ENCODE measurements at regions not wholly inside any gene's neighbourhood (a gene's known extent, or its start where the extent isn't known, plus 50 kb on each side); places are given as distances from the start of the nearest gene placed in this dataset.

DNA sequence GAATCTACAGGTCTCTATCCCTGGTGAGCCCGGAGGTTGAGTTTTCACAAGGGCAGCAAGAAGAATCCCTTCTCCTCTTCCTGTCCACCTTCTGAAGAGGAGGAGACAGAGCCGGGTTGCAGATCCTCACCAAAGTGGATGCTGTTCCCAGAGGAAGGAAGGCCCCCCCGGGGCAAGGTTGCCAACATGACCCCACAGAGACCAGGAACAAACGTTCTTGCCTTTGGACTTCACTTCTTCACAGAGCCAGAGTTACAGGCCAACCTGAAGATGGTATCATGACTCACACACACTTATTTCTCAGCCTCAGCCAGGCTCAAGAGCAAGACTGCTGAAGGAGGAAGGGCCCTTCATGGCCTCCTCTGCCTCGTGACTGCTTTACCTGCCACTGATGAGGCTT, 384.3 kb downstream of the CD83 start (continued):
- TF ChIP-seq REST (IDR thresholded peaks at IDR 0.05; ENCODE audit: low read depth): no peak

GRCh38 chr6:14502551-14502950, 385.0 kb downstream of the CD83 start:
- no peak overlapping the region for H3K9ac ChIP-seq (ENCODE audit: low read length)
- ChIA-PET RAD21 (ENCODE audit: low non-redundant PET in 1 of 2, low total read pairs in 2 of 2, uncharacterized antibody in 2 of 2, unreplicated experiment in 2 of 2) (no interaction called here), CTCF (no interaction called here), POLR2A (no interaction called here)
- peaks cover 9 to 28% of the 10 kb centered on the region in 2 experiments for H3K4me1 ChIP-seq (ENCODE audit: control insufficient read depth in 1 of 2, insufficient read depth in 2 of 2, low read length in 2 of 2)
- H3K27ac ChIP-seq (ENCODE audit: low read depth, low read length): no peak overlapping the region
- H4K20me1 ChIP-seq (ENCODE audit: insufficient read depth): no peaks in the 10 kb centered on the region
- no TSS peak for BruUV-seq (replicated peaks)
- H3K4me2 ChIP-seq (ENCODE audit: low read length): peak overlapping the region; percentile 4; the same call in 1 of the 2 replicates
- no peaks in the 10 kb centered on the region for H3K36me3 ChIP-seq (ENCODE audit: control insufficient read depth in 1 of 2, insufficient read depth in 2 of 2, low read length in 2 of 2)
- H3K27me3 ChIP-seq (ENCODE audit: insufficient read depth, low read length): no peaks in the 10 kb centered on the region
- H2AFZ ChIP-seq (ENCODE audit: low read depth, low read length, poor library complexity, severe bottlenecking): no peak overlapping the region
- no peaks in the 10 kb centered on the region for H3K9me2 ChIP-seq (ENCODE audit: insufficient read depth)
- H3K79me2 ChIP-seq (ENCODE audit: insufficient read depth, low read length): no peaks in the 10 kb centered on the region
- no peak for DNase-seq (ENCODE audit: low read depth, low spot score)
- intact Hi-C loops (cut with micrococcal nuclease): no loop called here
- TF ChIP-seq CBX3 (IDR thresholded peaks at IDR 0.05; ENCODE audit: low read depth): 0 out of 2 replicates have a peak, but pooled peaks have one; percentile 14
- TF ChIP-seq ZFX (IDR thresholded peaks at IDR 0.05): no peak
- TF ChIP-seq SP1 (IDR thresholded peaks at IDR 0.05; ENCODE audit: low read depth): no peak
- TF ChIP-seq ZNF274 (IDR thresholded peaks at IDR 0.05; ENCODE audit: low read depth, low read length): no peak
- TF ChIP-seq EZH2 (IDR thresholded peaks at IDR 0.05): no peak
- TF ChIP-seq FOSL1 (IDR thresholded peaks at IDR 0.05; ENCODE audit: low read depth): 0 out of 2 replicates have a peak, but pooled peaks have one; percentile 21
- TF ChIP-seq, protein P1, sequence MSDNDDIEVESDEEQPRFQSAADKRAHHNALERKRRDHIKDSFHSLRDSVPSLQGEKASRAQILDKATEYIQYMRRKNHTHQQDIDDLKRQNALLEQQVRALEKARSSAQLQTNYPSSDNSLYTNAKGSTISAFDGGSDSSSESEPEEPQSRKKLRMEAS (IDR thresholded peaks at IDR 0.05): peak; percentile 23; the same call in 1 of the 2 replicates
- ATAC-seq: peak; percentile 50
- no peaks in the 10 kb centered on the region for H3K9me3 ChIP-seq (ENCODE audit: control insufficient read depth in 1 of 2, insufficient read depth in 1 of 2, low read depth in 1 of 2, low read length in 2 of 2)
- H3K4me3 ChIP-seq (replicated peaks in 1 of 2; ENCODE audit: low read depth in 1 of 2, low read length in 2 of 2): no peak overlapping the region

Measured in HCT116 (cell line).